Neural cell (in vitro differentiated cells): ENCODE measurements at regions not wholly inside any gene's neighbourhood (a gene's known extent, or its start where the extent isn't known, plus 50 kb on each side); places are given as distances from the start of the nearest gene placed in this dataset.

ENCODE experiments used
- H2AFZ ChIP-seq: fragments of 200-600, 300-800 bp; sonication (generic), shearing (Covaris generic); 2 replicates; pipeline ENCODE4 v1.6.0; 2014; ENCODE audit warnings: low read depth, mild to moderate bottlenecking, antibody characterized with exemption, low read length, moderate library complexity
- H3F3A ChIP-seq: fragments of 200-600 bp; shearing (Covaris generic); 2 replicates; pipeline ENCODE4 v1.6.1; 2016; ENCODE audit warnings: mild to moderate bottlenecking, moderate library complexity, mixed read lengths, antibody characterized with exemption, low read length; ENCODE audit not compliant: insufficient read depth, poor library complexity, severe bottlenecking
- H3K27ac ChIP-seq: fragments of 200-600, 300-800 bp; sonication (generic), shearing (Covaris generic); 2 replicates; pipeline ENCODE4 v1.5.1; 2014; ENCODE audit warnings: mild to moderate bottlenecking, low read length, moderate library complexity
- H3K27me3 ChIP-seq: fragments of 300-800, 200-600 bp; sonication (generic), shearing (Covaris generic); 2 replicates; pipeline ENCODE4 v1.6.0; 2014; ENCODE audit warnings: mild to moderate bottlenecking, low read depth, low read length, moderate library complexity; ENCODE audit not compliant: insufficient read depth
- H3K36me3 ChIP-seq: fragments of 300-800, 200-600 bp; sonication (generic), shearing (Covaris generic); 2 replicates; pipeline ENCODE4 v1.5.1; 2014; ENCODE audit warnings: mild to moderate bottlenecking, antibody characterized with exemption, low read length, moderate library complexity; ENCODE audit not compliant: insufficient read depth
- H3K4me2 ChIP-seq: fragments of 300-800, 200-600 bp; sonication (generic), shearing (Covaris generic); 2 replicates; pipeline ENCODE4 v1.6.0; 2014; ENCODE audit warnings: mild to moderate bottlenecking, low read length
- H3K4me3 ChIP-seq: fragments of 300-800, 200-600 bp; sonication (generic), shearing (Covaris generic); 2 replicates; pipeline ENCODE4 v1.5.1; 2014; ENCODE audit warnings: mild to moderate bottlenecking, low read length, moderate library complexity
- H3K79me2 ChIP-seq: fragments of 200-600 bp; shearing (Covaris generic); replicated peaks from 2 replicates; pipeline ENCODE4 v1.6.0; 2014; ENCODE audit warnings: mild to moderate bottlenecking, low read length, moderate library complexity; ENCODE audit not compliant: insufficient read depth
- H3K9ac ChIP-seq: fragments of 300-800, 200-600 bp; sonication (generic), shearing (Covaris generic); 2 replicates; pipeline ENCODE4 v1.6.1; 2016; ENCODE audit warnings: mild to moderate bottlenecking, low read length, mixed read lengths
- H3K9me2 ChIP-seq: fragments of 200-600 bp; shearing (Covaris generic); 2 replicates; pipeline ENCODE4 v1.6.1; 2016; ENCODE audit warnings: mild to moderate bottlenecking, low read length, mixed read lengths; ENCODE audit not compliant: insufficient read depth
- H3K9me3 ChIP-seq: fragments of 200-600, 300-800 bp; sonication (generic), shearing (Covaris generic); 2 replicates; pipeline ENCODE4 v1.6.1; 2016; ENCODE audit warnings: mild to moderate bottlenecking, mixed run types, low read length, moderate library complexity, mixed read lengths
- H4K20me1 ChIP-seq: fragments of 200-600 bp; shearing (Covaris generic); 2 replicates; pipeline ENCODE4 v1.6.1; 2016; ENCODE audit warnings: mild to moderate bottlenecking, mixed run types; ENCODE audit not compliant: insufficient read depth
- CTCF ChIP-seq: fragments of 450-650 bp; IDR thresholded peaks from 2 replicates; pipeline ENCODE4 v1.5.1; 2014; ENCODE audit warnings: antibody characterized with exemption, mild to moderate bottlenecking, moderate library complexity; ENCODE audit not compliant: poor library complexity, severe bottlenecking
- EP300 ChIP-seq: fragments of 450-650 bp; conservative IDR thresholded peaks from 2 replicates; pipeline ENCODE4 v1.6.1; 2014; ENCODE audit warnings: antibody characterized with exemption, mild to moderate bottlenecking, moderate library complexity; ENCODE audit not compliant: poor library complexity, severe bottlenecking
- EZH2 ChIP-seq: fragments of 200-600, 300-800 bp; shearing (Covaris generic), sonication (generic); IDR thresholded peaks from 2 replicates; pipeline ENCODE4 v1.6.1; 2014; ENCODE audit warnings: antibody characterized with exemption, low read length, borderline replicate concordance, mild to moderate bottlenecking; ENCODE audit not compliant: insufficient read depth, poor library complexity, severe bottlenecking
- MXI1 ChIP-seq: fragments of 450-650 bp; conservative IDR thresholded peaks from 2 replicates; pipeline ENCODE4 v1.6.1; 2014; ENCODE audit warnings: antibody characterized with exemption, mild to moderate bottlenecking; ENCODE audit not compliant: poor library complexity, severe bottlenecking
- POLR2AphosphoS5 ChIP-seq: IDR thresholded peaks from 2 replicates; pipeline ENCODE4 v1.6.1; 2012
- RAD21 ChIP-seq: fragments of 450-650 bp; conservative IDR thresholded peaks from 2 replicates; pipeline ENCODE4 v1.6.1; 2014; ENCODE audit warnings: antibody characterized with exemption, mild to moderate bottlenecking, moderate library complexity
- REST ChIP-seq: IDR thresholded peaks from 2 replicates; pipeline ENCODE4 v1.6.1; 2012; ENCODE audit warnings: borderline replicate concordance
- SMC3 ChIP-seq: fragments of 450-650 bp; conservative IDR thresholded peaks from 2 replicates; pipeline ENCODE4 v1.6.1; 2014; ENCODE audit warnings: antibody characterized with exemption, mild to moderate bottlenecking, moderate library complexity; ENCODE audit not compliant: poor library complexity
- TAF1 ChIP-seq: IDR thresholded peaks from 2 replicates; pipeline ENCODE4 v1.6.1; 2012; ENCODE audit warnings: low read depth

GRCh38 chrX:30957753-30958152, 68.7 kb upstream of the TAB3 start:
- TF ChIP-seq EP300 (no peak), MXI1 (no peak), RAD21 (no peak), TAF1 (no peak), EZH2 (no peak), POLR2AphosphoS5 (no peak), CTCF (no peak), SMC3 (no peak), REST (no peak)
- no peaks in the 10 kb centered on the region for H3K27me3 ChIP-seq
- no peaks in the 10 kb centered on the region for H3K9me3 ChIP-seq
- no peaks in the 10 kb centered on the region for H4K20me1 ChIP-seq
- no peak overlapping the region for H3K4me3 ChIP-seq
- H3K79me2 ChIP-seq, result no peaks in the 10 kb centered on the region
- H3K9me2 ChIP-seq, result no peaks in the 10 kb centered on the region
- no peaks in the 10 kb centered on the region for H3F3A ChIP-seq
- H3K9ac ChIP-seq, result no peak overlapping the region
- no peak overlapping the region for H3K27ac ChIP-seq
- no peak overlapping the region for H3K4me2 ChIP-seq
- H3K36me3 ChIP-seq, result no peaks in the 10 kb centered on the region
- no peak overlapping the region for H2AFZ ChIP-seq

GRCh38 chrX:30955687-30956086, 66.6 kb upstream of the TAB3 start:
- no peak overlapping the region for H3K4me2 ChIP-seq

GRCh38 chrX:30951003-30951402, 61.9 kb upstream of the TAB3 start:
- no peaks in the 10 kb centered on the region for H3F3A ChIP-seq
- H3K4me3 ChIP-seq, result no peak overlapping the region
- no peaks in the 10 kb centered on the region for H4K20me1 ChIP-seq
- H2AFZ ChIP-seq, result no peak overlapping the region
- H3K27ac ChIP-seq, result no peak overlapping the region
- H3K9me3 ChIP-seq, result no peaks in the 10 kb centered on the region
- H3K36me3 ChIP-seq, result no peaks in the 10 kb centered on the region
- H3K79me2 ChIP-seq, result no peaks in the 10 kb centered on the region
- no peak overlapping the region for H3K9ac ChIP-seq
- H3K27me3 ChIP-seq, result no peaks in the 10 kb centered on the region
- no peak for TF ChIP-seq EZH2
- TF ChIP-seq EP300, result no peak
- H3K4me2 ChIP-seq, result no peak overlapping the region
- no peaks in the 10 kb centered on the region for H3K9me2 ChIP-seq

More at GRCh38 chrX:30955687-30956086, 66.6 kb upstream of the TAB3 start:
- no peaks in the 10 kb centered on the region for H3K27me3 ChIP-seq
- H3K79me2 ChIP-seq, result no peaks in the 10 kb centered on the region
- H3F3A ChIP-seq, result no peaks in the 10 kb centered on the region
- H2AFZ ChIP-seq, result no peak overlapping the region
- H3K9me3 ChIP-seq, result no peaks in the 10 kb centered on the region
- no peak for TF ChIP-seq RAD21
- H3K4me3 ChIP-seq, result no peak overlapping the region
- no peak overlapping the region for H3K9ac ChIP-seq
- H4K20me1 ChIP-seq, result no peaks in the 10 kb centered on the region
- H3K36me3 ChIP-seq, result no peaks in the 10 kb centered on the region
- no peaks in the 10 kb centered on the region for H3K9me2 ChIP-seq
- no peak overlapping the region for H3K27ac ChIP-seq
